Mammary epithelial cell (primary cell): ENCODE measurements at regions not wholly inside any gene's neighbourhood (a gene's known extent, or its start where the extent isn't known, plus 50 kb on each side); places are given as distances from the start of the nearest gene placed in this dataset.

Experiments used
- CTCF ChIP-seq, 2 donors: IDR thresholded peaks in 1 of 2; conservative IDR thresholded peaks in 1 of 2; 2 replicates each; pipeline ENCODE4 v1.5.1; 2011 to 2012; ENCODE audit warnings: inconsistent platforms in 2 of 2, low read length in 2 of 2, mild to moderate bottlenecking in 2 of 2, control low read depth in 1 of 2, low read depth in 1 of 2; ENCODE audit not compliant: insufficient read depth in 1 of 2; ENCODE audit errors: extremely low read depth in 1 of 2
- EZH2 ChIP-seq: IDR thresholded peaks from 2 replicates; pipeline ENCODE4 v1.6.1; 2012; ENCODE audit warnings: low read length, inconsistent platforms, borderline replicate concordance

GRCh38 chr6:21836277-21836676 is 242.7 kb downstream of the SOX4 start:
- TF ChIP-seq CTCF (conservative IDR thresholded peaks at IDR 0.05 in 1 of 2, IDR thresholded peaks at IDR 0.05 in 1 of 2; ENCODE audit: extremely low read depth in 1 of 2, insufficient read depth in 1 of 2, low read depth in 1 of 2, low read length in 2 of 2): no peak
- no peak for TF ChIP-seq EZH2
